GM21526 (cell line): ENCODE measurements at regions not wholly inside any gene's neighbourhood (a gene's known extent, or its start where the extent isn't known, plus 50 kb on each side); places are given as distances from the start of the nearest gene placed in this dataset.

Source experiments
- ATAC-seq: cut with Tn5 transposase; IDR thresholded peaks from one replicate; pipeline ENCODE4 v1.9.1; 2021; ENCODE audit warnings: moderate library complexity; ENCODE audit not compliant: unreplicated experiment, low FRiP score

DNA sequence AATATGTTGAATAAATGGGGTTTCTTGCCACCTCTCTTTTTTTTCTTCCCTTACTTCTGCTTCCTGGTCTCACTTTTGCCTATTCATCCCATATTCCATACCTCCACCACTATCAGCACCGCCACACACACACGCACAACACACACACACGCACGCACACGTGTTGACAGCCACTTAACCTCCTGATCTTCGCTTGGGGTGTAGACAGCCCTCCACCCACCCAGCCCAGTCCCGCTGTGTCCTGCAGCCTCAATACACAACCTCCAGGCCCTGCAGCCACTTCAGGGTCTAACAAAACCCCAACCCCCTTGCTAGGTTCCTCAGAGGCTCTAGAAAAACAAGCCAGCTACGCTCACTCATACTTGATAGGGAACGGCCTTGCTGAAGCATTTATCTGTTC lies 72.3 kb downstream of the LINC00237 start:
- ATAC-seq, result no peak

DNA sequence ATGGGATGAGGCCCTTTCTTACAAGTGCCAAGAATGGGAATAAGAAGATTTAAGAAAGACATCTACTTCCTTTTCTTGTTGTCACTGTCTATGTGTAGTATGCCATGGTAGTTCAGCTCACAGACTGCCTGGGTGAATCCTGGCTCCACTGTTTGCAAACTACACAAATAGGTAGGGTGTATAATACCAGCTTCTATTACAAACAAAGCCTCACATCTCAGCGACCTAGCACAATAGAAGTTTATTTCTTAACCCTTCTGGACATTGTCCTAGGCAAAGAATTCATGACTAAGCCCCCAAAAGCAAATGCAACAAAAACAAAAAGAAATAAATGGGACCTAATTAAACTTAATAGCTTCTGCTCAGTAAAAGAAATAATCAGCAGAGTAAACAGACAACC lies 74.5 kb downstream of the LINC00237 start:
- ATAC-seq, result no peak

DNA sequence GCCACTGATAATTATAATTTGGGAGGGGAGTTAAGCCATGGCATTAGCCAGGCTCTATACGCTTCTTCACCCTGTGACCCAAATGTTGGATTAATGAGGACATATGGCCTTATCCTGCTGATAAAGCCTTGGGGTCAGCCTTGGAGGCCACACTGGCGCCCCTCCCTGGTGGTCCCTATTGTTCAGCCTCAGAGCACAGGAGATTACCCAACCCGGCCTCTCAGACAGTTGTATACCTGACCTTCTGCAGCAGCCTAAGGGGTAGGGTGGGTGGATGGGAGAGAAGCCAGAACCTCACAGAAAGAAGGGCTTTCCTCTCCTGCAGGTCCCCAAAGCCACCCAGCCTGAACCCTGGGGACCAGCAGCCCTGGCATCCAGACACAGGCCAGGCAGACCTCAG lies 76.8 kb downstream of the LINC00237 start:
- ATAC-seq, result no peak

DNA sequence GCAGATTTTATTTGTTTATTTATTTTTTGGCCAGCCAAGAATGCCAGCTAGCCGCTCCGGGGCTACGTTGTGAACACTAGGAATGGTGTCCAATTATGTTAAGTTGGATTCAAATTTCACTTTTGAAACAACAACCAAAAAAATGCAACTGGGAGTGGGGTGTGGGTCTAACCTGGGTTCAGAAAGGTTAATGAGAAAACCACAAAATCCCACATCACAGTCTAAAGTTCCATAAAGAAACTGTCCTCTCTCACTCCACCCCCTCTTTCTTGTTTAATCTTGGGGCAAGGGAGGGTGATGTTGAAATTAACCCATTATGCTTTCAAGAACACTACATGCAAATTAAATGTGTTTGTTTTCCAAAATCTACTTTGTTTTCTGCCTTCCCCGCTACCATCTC lies 77.2 kb downstream of the LINC00237 start:
- ATAC-seq, result no peak

DNA sequence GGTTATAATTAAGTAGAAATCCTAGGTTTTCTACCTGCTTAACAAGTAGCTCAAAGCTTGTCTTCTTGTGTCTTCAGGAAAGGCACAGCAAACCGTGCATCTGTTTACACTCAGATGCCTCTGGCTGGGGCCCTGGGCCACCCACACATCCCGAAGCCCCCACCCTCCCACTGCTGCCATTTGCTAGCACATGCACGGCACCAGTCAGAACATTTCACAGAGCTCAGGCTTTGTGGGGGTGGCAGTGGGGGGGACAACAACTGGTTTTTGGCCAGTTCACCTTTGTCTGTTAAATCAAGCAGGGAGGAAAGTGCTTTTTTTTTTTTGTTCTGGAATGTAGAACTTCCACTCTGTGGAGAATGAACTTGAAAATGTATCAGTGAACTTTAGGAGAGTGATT lies 77.7 kb downstream of the LINC00237 start:
- no peak for ATAC-seq

DNA sequence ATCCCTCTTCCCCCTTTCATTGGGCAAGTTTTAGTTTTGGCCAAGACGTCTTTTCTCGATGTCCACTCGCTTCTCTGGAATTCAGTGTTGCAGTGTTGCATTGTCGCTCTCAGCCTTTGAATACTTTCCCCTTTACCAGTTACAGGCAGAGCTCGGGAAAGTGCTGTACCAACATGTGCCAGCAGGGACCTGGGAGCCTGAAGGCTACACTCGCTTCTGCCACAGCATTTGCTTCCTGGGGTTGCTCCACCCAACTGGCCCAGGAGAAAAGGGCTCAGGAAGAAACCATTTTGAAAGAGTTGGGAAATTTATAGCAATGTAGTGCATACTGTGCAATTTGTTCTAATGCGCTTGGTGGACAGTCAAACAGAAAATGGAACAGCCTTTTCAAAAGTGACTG lies 78.6 kb downstream of the LINC00237 start:
- ATAC-seq, result no peak

DNA sequence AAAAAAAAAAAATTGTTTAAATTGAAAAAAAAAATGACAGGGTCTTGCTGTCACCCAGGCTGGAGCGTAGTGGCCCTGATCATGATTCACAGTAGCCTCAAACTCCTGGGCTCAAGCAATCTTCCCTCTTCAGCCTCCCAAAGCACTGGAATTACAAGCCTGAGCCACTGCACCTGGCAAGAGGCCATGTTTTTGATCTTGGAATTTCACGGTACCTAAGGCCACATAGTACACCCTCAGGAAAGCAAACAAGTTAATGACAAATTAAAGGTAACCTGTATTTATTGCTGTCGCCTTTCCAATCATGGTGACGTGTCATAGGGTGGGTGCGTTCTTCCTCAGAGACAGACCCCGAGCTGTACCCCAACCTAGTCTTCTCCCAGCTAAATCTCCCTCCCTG lies 79.2 kb downstream of the LINC00237 start:
- ATAC-seq, result no peak

DNA sequence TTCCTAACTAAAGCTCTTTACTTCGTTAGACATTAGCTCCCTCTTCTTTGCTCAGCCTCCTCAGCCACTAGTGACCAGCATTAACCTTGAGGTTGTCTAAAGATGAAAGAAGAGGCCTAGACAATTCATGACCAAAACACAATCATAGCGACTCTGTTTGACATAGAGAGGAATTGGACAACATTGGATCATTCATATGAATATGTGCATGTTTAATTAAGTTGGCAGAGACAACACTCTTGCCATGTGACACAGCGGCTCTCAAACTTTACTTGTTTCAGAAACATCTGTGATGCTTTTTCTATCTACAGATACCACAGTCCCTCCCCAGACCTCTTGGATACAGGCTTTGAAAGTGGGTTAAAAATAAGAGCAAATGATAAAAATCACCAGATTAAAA lies 81.7 kb downstream of the LINC00237 start:
- no peak for ATAC-seq

DNA sequence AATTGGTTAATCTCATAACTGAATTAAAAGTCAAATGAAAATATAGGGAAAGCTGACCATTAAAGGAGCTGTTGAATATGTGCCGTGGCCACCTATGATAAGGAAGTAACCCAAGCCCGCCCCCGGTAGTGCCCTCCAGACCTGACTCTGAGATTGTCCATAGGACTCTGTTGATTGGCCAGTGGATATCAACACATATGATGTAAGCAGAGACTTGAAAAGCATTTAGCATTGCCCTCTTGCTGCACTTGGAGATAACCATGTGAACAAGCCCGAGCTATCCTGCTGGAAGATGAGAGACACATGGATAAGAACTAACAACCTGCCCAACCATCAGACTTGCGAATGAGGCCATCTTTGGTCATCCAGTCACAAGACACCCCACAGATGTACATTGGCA lies 83.2 kb downstream of the LINC00237 start:
- no peak for ATAC-seq

DNA sequence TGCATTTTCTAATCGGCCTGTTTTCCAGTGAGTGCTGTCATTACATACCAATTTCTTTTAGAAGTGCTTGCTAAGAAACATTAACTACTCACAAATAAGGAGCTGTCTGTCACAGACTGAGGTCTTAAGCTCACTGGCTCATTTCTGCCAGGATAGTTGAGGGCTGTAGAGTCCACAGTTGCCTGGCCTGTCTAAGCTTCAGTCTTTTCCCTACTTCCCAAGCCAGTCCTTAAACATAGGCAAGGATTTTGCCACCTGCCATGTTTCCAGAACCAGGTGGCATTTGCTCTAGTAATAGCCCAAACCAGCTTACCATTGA lies 84.7 kb downstream of the LINC00237 start:
- no peak for ATAC-seq

DNA sequence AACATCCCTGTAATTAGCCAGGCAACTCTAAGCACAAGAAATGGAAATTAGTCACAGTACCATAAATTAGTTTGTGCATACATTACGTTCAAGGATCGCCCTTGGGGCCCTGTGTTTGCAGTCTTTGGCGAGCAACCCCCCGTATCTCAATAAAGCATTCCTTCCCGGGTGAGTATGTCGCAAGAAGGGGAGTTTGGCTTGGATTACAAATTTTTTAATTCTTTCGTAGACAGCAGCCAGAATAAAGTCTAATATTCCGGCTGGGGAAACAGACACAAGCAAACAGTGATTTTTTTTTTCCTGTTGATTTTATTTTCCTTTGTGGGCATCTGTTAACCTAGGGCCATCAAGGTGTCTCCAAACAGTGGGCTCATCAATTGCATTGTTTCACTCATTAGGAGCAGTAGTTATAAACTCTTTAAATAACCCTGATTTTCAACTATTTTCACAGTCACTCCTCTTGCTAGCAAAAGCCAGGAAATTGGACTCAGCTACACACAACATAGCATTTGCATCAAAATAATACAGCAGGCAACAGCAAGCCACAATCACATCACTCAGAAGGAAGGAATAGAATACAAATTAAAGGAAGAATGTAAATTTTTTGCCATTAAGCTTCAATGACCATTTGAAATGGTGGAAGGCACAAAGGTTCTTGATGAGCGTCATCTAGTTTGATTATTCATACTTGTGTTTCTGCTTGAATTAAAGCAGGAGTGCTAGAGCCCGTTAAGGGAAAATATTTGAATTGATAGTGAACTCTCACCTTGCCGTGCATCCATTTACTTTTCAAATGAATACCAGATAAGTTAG lies 85.3 kb downstream of the LINC00237 start:
- no peak for ATAC-seq

DNA sequence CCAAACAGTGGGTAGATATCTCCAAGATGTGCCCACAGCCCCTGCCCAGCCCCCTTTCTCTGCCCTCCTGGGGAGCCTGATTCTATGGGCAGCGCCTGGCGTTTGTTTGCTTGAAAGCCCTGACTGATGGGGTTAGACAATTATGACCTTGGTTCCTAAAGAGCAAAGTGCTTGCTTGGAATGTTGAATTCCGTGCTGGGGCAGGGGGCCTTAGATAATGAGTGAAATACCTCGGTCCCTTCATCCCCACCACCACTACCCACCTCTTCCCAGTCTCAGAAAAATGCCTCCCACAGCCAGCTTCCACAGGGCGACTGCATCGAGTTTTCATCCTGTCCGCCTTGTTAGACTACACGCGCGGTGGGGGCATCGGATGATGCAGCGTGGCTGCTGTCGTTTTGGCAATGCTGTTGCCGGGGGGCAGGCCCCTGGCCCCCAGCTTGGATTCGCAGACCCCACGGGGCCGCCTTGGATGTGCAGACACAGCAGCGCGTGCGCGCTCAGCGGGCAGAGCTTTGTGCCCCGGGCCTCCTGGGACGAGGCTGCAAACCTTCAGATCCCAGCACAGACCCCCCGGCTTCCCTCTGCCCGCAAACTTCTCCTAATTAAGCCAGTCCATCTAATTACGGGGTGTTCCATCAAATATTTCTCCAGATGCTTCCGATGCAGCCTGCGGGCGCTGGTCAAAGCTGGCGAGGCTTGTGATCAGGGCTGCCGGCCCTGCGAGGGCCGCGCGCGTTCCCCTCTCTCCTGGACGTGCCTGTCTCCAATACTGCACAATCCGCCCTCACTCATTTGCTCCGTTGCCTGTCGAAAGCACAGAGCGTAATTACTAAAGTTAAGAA lies 86.1 kb downstream of the LINC00237 start:
- no peak for ATAC-seq

DNA sequence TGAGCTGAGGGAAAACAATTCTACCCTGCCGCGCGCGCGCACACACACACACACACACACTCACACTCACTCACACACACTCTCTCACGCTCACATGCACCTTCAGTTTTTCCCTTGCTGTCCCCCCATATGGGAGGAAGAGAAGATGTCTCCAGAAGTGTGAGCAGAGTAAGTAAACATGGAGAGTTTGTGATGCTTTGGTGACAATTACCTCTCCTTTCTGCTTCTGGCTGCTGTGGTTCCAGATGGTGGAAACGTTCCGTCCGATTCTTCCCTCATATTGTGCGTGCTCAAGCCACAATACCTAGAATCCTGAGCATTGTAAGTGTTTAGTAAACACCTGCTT lies 86.7 kb downstream of the LINC00237 start:
- no peak for ATAC-seq

DNA sequence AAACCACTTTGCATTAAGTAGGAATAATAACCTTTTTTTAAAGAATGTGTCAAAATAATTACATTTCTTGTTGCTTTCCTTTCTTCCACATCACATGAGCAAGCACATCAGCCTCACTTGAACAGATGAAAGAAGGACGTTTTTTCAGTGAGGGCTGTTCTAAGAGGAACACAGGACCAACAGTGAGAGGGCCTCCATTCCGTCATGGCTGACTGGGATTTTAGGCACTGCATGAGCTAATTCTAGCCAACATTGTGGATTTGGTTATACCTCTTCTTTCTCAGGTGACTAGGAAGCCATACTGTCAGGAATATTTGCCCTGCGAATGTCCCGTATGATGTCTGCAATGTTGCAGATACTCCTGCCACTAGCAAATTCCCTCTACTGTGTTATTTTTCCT lies 87.6 kb downstream of the LINC00237 start:
- no peak for ATAC-seq

DNA sequence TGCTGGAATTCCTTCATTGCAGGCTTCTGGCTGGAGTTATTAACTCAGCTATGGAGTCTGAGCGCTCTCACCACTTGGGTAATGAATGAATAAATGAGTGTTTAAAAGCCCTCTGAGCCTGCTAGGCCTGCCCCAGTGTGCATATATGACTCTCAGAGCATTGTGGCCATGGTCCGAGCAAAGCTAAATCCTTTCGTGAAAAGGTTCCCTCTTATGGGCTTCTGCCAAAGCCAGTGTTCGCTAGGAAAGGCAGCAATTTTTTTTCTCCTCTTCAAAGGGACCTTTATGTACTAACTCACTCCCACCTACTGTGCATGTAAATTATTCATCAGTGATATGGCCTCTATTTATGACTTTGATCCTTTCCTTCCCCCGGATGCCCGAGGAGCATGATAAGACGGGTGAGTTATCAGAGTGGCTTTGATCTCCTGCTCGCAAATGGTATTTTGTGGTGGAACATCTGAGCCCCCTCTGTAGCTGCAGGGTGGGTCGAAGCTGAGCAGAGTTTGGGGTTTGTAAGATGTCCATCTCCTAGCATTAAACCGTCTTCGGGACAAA lies 88.6 kb downstream of the LINC00237 start:
- no peak for ATAC-seq

DNA sequence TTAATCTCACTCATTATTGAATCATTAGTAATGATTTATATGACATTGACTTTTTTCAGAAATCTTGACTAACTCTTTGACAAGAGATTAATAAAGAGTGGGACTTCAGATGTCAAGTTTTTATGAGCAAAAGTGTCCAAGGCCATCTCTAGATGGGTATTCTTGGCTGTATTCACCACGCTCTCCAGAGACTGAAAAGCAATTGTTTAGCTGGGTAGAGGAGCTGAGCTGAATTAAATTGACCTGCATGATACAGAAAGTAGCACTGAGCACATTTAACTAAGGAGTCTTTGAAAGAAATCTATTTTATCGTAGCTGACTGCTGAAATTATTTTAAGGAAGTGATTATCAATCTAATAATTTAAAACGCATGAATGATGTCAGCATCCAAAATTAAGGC lies 89.4 kb downstream of the LINC00237 start:
- ATAC-seq, result no peak

DNA sequence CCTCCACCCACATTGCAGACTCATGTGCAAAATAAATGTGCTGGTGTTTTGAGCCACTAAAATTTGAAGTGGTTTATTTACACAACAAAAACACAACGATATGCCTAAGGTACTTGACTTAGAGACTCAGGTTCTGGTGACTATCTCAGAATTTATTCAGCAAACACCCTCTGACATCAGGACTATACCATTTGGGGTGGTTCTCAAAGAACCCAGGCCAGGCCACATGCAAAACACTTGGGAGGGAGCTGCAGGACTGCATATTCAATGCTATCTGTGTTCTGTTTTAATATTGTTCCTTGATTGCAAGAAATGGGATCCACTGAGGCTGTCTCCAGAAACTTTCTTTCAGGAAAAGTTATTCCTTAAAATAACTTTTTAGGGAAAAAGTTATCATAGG lies 91.6 kb downstream of the LINC00237 start:
- no peak for ATAC-seq

DNA sequence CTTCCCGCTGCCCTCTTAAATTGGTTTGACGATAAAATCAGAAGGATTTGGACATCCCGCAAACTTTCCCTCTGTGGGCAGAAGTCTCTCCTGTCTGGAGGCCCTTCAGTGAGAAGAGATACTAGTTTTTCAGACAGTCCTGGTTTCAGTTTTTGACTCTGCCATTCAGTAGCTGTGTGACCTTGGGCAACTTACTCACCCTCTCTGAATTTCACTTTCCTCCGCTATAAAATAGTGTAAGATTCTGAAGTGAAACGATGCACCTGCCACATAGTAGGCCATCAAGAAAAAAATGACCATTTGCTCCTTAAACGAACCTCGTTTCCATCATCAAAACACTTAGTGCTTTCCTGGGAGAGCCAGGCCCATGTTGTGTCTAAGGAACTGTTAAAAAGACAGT lies 97.2 kb downstream of the LINC00237 start:
- ATAC-seq, result no peak

DNA sequence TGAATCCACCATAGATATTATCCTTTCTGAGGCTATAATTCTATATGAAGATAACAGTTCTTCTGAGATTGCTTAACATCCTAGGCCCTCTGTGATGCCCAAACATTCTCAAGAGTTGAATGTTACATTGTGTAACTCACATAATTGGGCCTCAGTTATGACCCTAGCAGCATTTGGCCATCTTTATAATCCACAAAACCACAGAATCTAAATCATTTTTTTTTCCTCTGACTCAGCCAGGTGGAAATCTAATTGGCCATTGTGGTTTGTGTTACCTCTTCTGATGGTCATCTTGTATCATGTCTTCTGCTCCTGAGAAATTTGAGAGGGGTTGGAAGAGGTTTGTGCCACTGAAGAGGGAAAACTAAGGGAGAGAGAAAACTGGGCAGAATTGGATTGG lies 99.5 kb downstream of the LINC00237 start:
- ATAC-seq, result no peak

DNA sequence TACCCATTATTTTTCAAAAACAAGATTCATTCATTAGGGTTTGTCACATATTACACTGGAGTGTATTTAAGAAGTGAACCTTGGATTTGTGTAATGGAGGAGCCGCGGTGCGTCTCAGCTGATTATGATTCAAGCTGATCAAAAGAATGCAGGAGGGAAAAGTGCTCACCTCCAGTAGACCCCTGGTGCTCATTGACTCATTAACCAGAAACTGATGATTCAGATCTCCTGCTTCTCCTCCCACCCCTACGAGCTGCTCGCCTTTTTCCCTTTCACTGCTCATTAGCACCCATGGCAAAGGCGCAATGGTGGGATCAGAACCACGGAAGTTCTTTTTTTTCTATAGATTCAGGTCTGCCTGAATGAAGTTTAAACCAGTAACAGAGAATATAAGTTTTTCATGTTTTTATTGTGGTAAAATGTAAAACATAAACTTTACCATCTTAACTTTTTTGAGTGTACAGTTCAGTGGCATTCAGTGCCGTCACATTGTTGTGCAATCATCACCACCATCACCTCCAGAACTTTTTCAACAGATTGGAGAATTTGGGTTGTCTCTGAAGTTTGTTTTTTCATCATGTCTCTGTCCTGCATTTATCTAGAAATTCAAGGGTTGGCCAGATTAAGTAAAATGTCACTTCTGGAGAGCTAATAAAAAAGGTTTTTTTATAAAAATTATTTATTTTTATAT lies 101.6 kb downstream of the LINC00237 start:
- no peak for ATAC-seq

DNA sequence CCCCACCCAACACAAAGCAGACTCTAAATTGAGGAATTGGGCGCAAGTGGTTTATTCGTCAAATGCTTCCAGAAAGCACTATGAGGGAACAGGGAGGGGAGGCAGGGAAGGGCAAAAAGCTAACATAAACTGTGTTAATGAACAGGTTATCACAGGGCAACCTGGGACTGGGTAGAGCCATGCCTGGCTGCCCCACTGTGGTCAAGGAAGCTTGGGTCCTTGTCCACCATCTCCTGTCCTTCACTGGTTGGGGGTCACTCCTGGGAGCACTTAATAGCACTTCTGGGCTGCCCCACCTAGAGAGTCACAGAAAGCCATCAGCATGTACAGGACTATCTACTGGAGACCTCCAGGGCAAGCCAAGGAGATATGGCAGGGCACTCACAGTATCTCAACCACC lies 102.3 kb downstream of the LINC00237 start:
- ATAC-seq, result no peak
